ENCODE measurements at regions not wholly inside any gene's neighbourhood (a gene's known extent, or its start where the extent isn't known, plus 50 kb on each side); places are given as distances from the start of the nearest gene placed in this dataset.

- TF ChIP-seq CTCF (IDR thresholded peaks at IDR 0.05; ENCODE audit: low read depth, low read length): no peak
- in situ Hi-C loops (cut with HindIII; ENCODE audit: low sequenced_read_pairs): no loop called here
- H3K4me3 ChIP-seq (ENCODE audit: low read depth, low read length): no peak overlapping the region
- DNase-seq (ENCODE audit: low read depth, low spot score): peak; percentile 79
Measured at GRCh38 chrX:39848900-39849299, 248.9 kb downstream of the BCOR start.

GRCh38 chrX:39850209-39850608, 247.5 kb downstream of the BCOR start:
- no peak overlapping the region for H3K4me3 ChIP-seq (ENCODE audit: low read depth, low read length)
- no peak for TF ChIP-seq CTCF (IDR thresholded peaks at IDR 0.05; ENCODE audit: low read depth, low read length)
- in situ Hi-C loops (cut with HindIII; ENCODE audit: low sequenced_read_pairs): no loop called here
- no peak for DNase-seq (ENCODE audit: low read depth, low spot score)

- in situ Hi-C loops (cut with HindIII; ENCODE audit: low sequenced_read_pairs): no loop called here
Measured at GRCh38 chrX:39850630-39851152, 247.1 kb downstream of the BCOR start.

GRCh38 chrX:39851745-39852455, 245.9 kb downstream of the BCOR start:
- no peak for DNase-seq (ENCODE audit: low read depth, low spot score)
- no peak overlapping the region for H3K4me3 ChIP-seq (ENCODE audit: low read depth, low read length)
- in situ Hi-C loops (cut with HindIII; ENCODE audit: low sequenced_read_pairs): no loop called here
- no peak for TF ChIP-seq CTCF (IDR thresholded peaks at IDR 0.05; ENCODE audit: low read depth, low read length)

More at GRCh38 chrX:39850630-39851152, 247.1 kb downstream of the BCOR start:
- no peak overlapping the region for H3K4me3 ChIP-seq (ENCODE audit: low read depth, low read length)
- DNase-seq (ENCODE audit: low read depth, low spot score): peak; percentile 54
- TF ChIP-seq CTCF (IDR thresholded peaks at IDR 0.05; ENCODE audit: low read depth, low read length): no peak

- in situ Hi-C loops (cut with HindIII; ENCODE audit: low sequenced_read_pairs): no loop called here
- no peak for DNase-seq (ENCODE audit: low read depth, low spot score)
- no peak overlapping the region for H3K4me3 ChIP-seq (ENCODE audit: low read depth, low read length)
- TF ChIP-seq CTCF (IDR thresholded peaks at IDR 0.05; ENCODE audit: low read depth, low read length): no peak
Measured at GRCh38 chrX:39852491-39852890, 245.3 kb downstream of the BCOR start.

- no peak for DNase-seq (ENCODE audit: low read depth, low spot score)
- in situ Hi-C loops (cut with HindIII; ENCODE audit: low sequenced_read_pairs): no loop called here
- H3K4me3 ChIP-seq (ENCODE audit: low read depth, low read length): no peak overlapping the region
- no peak for TF ChIP-seq CTCF (IDR thresholded peaks at IDR 0.05; ENCODE audit: low read depth, low read length)
Measured at GRCh38 chrX:39853417-39854030, 244.2 kb downstream of the BCOR start.
